Natural killer cell treated with Interleukin-12 subunit alpha and Interleukin-12 subunit beta and Interleukin-15 and Interleukin-18, amount 100 ng/mL, for 72 hours (primary cell): ENCODE measurements at regions not wholly inside any gene's neighbourhood (a gene's known extent, or its start where the extent isn't known, plus 50 kb on each side); places are given as distances from the start of the nearest gene placed in this dataset.

Source experiments
- ATAC-seq, 2 donors: fragments of 150-1000 bp; cut with Tn5 transposase in 1 of 2; sonication (Bioruptor Pico), chemical (Tn5 transposase) in 1 of 2; 2 replicates each; pipeline ENCODE4 v1.10.0; 2021
- DNase-seq: peaks from one replicate; pipeline ENCODE4 v3.0.0; 2022; ENCODE audit warnings: low spot score
- H3K27ac Mint-ChIP-seq, 2 donors: 1 replicate in 1 of 2; 2 replicates in 1 of 2; pipeline ENCODE4 v1.8.0; 2022; ENCODE audit warnings: mixed read lengths in 2 of 2, mild to moderate bottlenecking in 1 of 2, moderate library complexity in 1 of 2
- H3K27me3 Mint-ChIP-seq, 2 donors: 1 replicate in 1 of 2; 2 replicates in 1 of 2; pipeline ENCODE4 v1.8.0; 2022; ENCODE audit warnings: mixed read lengths in 2 of 2
- H3K36me3 Mint-ChIP-seq: one replicate; pipeline ENCODE4 v1.8.0; 2022; ENCODE audit warnings: mixed read lengths
- H3K4me1 Mint-ChIP-seq, 2 donors: 1 replicate in 1 of 2; 2 replicates in 1 of 2; pipeline ENCODE4 v1.8.0; 2022; ENCODE audit warnings: low read depth in 2 of 2, mixed read lengths in 2 of 2, mild to moderate bottlenecking in 1 of 2
- H3K4me3 Mint-ChIP-seq: one replicate; pipeline ENCODE4 v1.8.0; 2022; ENCODE audit warnings: mixed read lengths
- H3K9me3 Mint-ChIP-seq: 2 replicates; pipeline ENCODE4 v1.8.0; 2022; ENCODE audit warnings: mixed read lengths

GRCh38 chr1:244254467-244254866, 197.2 kb downstream of the ADSS2 start:
- Mint-ChIP-seq H3K4me3 (no peak overlapping the region), H3K9me3 (no peaks in the 10 kb centered on the region), H3K4me1 (peaks cover 4 to 5% of the 10 kb centered on the region in 2 donors), H3K36me3 (no peaks in the 10 kb centered on the region), H3K27ac (peak overlapping the region in 1 of 2 donors; percentile 13), H3K27me3 (no peaks in the 10 kb centered on the region)
- DNase-seq (no peak), ATAC-seq (no peak)

DNA sequence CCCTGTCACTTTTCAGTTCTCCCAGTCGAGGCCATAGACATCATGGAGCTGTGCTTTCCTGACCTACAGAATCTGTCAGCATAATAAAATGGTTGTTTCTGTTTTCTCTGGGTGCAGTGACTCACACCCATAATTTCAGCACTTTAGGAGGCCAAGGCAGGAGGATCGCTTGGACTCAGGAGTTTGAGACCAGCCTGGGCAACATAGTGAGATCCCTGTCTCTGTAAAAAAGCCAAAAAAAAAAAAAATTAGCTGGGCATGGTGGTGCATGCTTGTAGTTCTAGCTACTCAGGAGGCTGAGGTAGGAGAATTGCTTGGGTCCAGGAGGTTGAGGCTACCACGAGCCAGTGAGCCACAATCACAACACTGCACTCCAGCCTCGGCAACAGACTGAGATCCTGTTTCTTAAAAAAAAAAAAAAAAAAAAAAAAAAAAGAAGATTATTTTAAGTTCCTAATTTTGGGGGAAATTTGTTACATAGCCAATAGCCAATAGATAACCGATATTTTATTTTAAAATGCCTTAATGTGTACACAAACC, 196.2 kb downstream of the ADSS2 start:
- no peak for ATAC-seq
- no peak overlapping the region for H3K4me3 Mint-ChIP-seq

DNA sequence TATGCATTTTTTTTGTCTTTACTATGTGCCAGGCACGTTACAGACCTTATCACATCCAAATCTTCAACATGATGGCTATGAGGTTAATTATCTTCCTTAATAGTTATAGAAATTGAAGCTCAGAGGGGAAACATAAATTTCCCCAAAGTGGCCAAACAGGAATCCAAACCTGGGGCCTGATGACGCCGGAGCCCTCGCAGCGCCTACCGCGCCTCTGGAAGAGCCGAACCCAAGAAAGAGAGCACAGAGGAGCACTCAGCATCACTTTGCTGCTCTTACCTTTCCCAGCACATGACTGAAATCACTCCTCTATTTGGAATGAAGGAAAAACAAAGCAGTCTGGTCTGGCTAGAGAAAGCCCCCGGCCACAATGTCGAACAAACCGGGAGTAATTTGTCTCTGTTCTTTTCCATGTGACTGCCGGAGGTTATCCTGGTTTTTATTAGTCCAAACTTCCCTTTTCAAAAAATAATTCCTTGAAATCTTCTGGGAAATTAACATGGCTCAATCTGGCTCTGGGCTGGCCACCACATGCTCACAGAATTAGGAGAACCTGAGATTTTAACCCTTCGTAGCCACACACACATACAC, 195.5 kb downstream of the ADSS2 start:
- Mint-ChIP-seq H3K36me3 (no peaks in the 10 kb centered on the region), H3K4me3 (no peak overlapping the region), H3K9me3 (no peaks in the 10 kb centered on the region), H3K27ac (no peak overlapping the region), H3K4me1 (peaks cover 4 to 5% of the 10 kb centered on the region in 2 donors), H3K27me3 (peaks cover 4 to 5% of the 10 kb centered on the region in 2 donors)
- ATAC-seq: no peak
- DNase-seq: no peak

More for the DNA sequence above, 196.2 kb downstream of the ADSS2 start:
- H3K27me3 Mint-ChIP-seq: no peaks in the 10 kb centered on the region
- no peak for DNase-seq
- no peak overlapping the region for H3K27ac Mint-ChIP-seq
- H3K36me3 Mint-ChIP-seq: no peaks in the 10 kb centered on the region
- H3K4me1 Mint-ChIP-seq: peaks cover 4 to 5% of the 10 kb centered on the region in 2 donors
- no peaks in the 10 kb centered on the region for H3K9me3 Mint-ChIP-seq

DNA sequence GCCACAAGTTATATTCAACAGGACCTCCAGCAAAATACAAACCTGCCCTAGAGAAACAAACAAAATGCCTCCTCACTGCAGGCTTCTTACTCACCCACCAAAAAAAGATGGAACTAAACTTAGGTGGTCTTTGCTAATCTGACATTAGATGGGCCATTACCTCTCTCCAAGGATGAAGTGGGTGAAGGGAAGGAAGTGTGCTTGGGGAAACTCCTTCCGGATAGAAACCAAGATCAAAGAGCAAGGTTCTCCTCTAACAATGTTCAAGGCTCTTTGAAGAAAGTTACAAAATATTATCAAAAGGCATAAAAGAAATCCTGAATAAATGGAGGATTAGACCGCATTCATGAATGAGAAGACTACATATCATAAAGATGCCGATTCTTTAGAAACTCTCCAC, 187.5 kb downstream of the ADSS2 start:
- ATAC-seq (no peak), DNase-seq (no peak)
- Mint-ChIP-seq H3K4me3 (no peak overlapping the region), H3K36me3 (no peaks in the 10 kb centered on the region), H3K9me3 (no peaks in the 10 kb centered on the region), H3K27ac (no peak overlapping the region), H3K27me3 (peaks cover 8 to 17% of the 10 kb centered on the region in 2 donors), H3K4me1 (no peaks in the 10 kb centered on the region)

DNA sequence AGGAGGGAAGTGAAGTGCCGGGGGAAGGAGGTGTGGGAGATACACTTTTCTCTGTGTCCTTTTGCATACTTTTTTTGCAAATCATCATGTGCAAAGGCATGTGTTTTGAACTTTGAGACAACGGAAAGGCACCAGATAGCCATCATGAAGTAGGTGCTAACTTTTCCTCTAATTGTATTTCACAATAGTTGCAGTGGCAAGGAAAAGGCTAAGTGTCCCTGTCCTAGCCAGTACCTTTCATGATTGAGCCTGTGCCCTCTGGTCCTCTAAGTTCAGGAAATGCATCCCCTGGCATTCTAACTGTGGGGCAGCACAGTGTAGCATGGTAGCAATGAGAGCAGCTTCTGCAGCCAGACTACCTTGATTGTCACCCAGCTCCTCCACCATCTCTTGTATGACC, 186.2 kb downstream of the ADSS2 start:
- no peaks in the 10 kb centered on the region for H3K4me1 Mint-ChIP-seq
- no peak overlapping the region for H3K4me3 Mint-ChIP-seq
- H3K36me3 Mint-ChIP-seq: no peaks in the 10 kb centered on the region
- H3K9me3 Mint-ChIP-seq: peaks cover 3% of the 10 kb centered on the region
- H3K27me3 Mint-ChIP-seq: peaks cover 8 to 17% of the 10 kb centered on the region in 2 donors
- DNase-seq (no peak), ATAC-seq (no peak)
- no peak overlapping the region for H3K27ac Mint-ChIP-seq

- ATAC-seq (no peak), DNase-seq (no peak)
- Mint-ChIP-seq H3K36me3 (no peaks in the 10 kb centered on the region), H3K27ac (no peak overlapping the region), H3K4me1 (peaks cover 4 to 7% of the 10 kb centered on the region in 2 donors), H3K9me3 (peaks cover 6% of the 10 kb centered on the region), H3K27me3 (peaks cover 0 to 3% of the 10 kb centered on the region in 2 donors), H3K4me3 (no peak overlapping the region)
These were observed 182.5 kb downstream of the ADSS2 start for GRCh38 chr1:244269169-244269568.

DNA sequence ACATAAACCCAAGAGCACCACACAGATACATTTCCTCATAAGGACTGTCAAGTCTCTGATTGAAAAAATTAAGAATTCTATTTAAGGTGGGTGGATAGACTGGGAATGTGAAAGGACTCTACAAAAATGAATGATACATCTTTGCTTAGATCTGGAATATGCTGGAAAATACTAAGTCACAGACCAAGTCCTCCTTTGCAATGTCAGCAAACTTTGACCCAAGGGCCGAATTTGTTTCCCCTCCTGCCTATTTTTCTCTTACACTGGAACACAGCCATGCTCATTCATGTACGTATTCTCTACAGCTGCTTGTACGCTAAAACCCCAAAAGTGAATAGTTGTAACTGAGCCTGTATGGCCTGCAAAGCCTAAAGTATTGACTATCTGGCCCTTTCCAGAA, 180.7 kb downstream of the ADSS2 start:
- peaks cover 6% of the 10 kb centered on the region for H3K9me3 Mint-ChIP-seq
- no peak for DNase-seq
- no peak for ATAC-seq
- H3K4me1 Mint-ChIP-seq: peaks cover 4 to 8% of the 10 kb centered on the region in 2 donors
- H3K4me3 Mint-ChIP-seq: no peak overlapping the region
- H3K36me3 Mint-ChIP-seq: no peaks in the 10 kb centered on the region
- no peak overlapping the region for H3K27ac Mint-ChIP-seq
- H3K27me3 Mint-ChIP-seq: peaks cover 0 to 7% of the 10 kb centered on the region in 2 donors

DNA sequence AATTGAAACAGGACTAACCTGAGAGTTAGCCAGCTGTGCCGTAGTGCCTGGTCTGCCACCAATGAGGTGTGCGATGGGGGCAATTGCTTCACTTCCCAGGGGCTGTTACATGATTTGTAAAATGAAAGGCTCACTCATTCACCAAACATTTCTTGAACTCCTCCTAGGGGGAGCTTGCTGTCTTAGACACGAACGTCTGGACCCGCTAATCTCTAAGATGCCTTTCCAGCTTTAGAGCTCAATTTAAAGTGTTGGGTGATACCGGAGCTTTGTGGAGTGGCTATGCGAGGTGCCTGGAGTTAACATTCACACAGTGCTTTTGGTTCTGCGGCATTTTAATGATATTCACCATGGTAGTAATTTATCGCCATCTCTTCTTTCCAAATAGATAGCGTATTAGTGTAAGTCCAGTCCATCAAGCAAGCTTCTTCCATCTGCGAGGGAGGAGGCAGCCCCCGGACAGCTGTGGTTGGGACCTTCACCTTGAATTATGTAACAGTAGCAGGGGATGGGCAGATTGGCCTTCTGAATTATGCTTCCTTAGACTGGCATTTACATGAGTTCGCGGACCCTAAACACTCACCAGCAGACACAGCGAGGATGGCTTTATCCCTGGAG, 179.9 kb downstream of the ADSS2 start:
- H3K4me1 Mint-ChIP-seq: peaks cover 4 to 13% of the 10 kb centered on the region in 2 donors
- DNase-seq (no peak), ATAC-seq (no peak)
- H3K9me3 Mint-ChIP-seq: peaks cover 6% of the 10 kb centered on the region
- peaks cover 0 to 6% of the 10 kb centered on the region in 2 donors for H3K27me3 Mint-ChIP-seq
- no peak overlapping the region for H3K4me3 Mint-ChIP-seq
- H3K27ac Mint-ChIP-seq: no peak overlapping the region
- no peaks in the 10 kb centered on the region for H3K36me3 Mint-ChIP-seq

- DNase-seq: peak; percentile 82
- H3K27ac Mint-ChIP-seq: peak overlapping the region; percentile 2 to 37
- H3K9me3 Mint-ChIP-seq: peaks cover 6% of the 10 kb centered on the region
- no peaks in the 10 kb centered on the region for H3K36me3 Mint-ChIP-seq
- ATAC-seq: peak; percentile 84 to 85
- peaks cover 0 to 6% of the 10 kb centered on the region in 2 donors for H3K27me3 Mint-ChIP-seq
- H3K4me3 Mint-ChIP-seq: no peak overlapping the region
- peaks cover 4 to 13% of the 10 kb centered on the region in 2 donors for H3K4me1 Mint-ChIP-seq
These were observed 179.0 kb downstream of the ADSS2 start for GRCh38 chr1:244272471-244273261.

GRCh38 chr1:244273262-244273844, 178.4 kb downstream of the ADSS2 start:
- no peak for ATAC-seq
- Mint-ChIP-seq H3K27ac (peak overlapping the region in 1 of 2 donors; percentile 2), H3K4me3 (no peak overlapping the region), H3K4me1 (peaks cover 4 to 13% of the 10 kb centered on the region in 2 donors), H3K36me3 (no peaks in the 10 kb centered on the region), H3K27me3 (peaks cover 0 to 6% of the 10 kb centered on the region in 2 donors), H3K9me3 (peaks cover 6% of the 10 kb centered on the region)
- no peak for DNase-seq

DNA sequence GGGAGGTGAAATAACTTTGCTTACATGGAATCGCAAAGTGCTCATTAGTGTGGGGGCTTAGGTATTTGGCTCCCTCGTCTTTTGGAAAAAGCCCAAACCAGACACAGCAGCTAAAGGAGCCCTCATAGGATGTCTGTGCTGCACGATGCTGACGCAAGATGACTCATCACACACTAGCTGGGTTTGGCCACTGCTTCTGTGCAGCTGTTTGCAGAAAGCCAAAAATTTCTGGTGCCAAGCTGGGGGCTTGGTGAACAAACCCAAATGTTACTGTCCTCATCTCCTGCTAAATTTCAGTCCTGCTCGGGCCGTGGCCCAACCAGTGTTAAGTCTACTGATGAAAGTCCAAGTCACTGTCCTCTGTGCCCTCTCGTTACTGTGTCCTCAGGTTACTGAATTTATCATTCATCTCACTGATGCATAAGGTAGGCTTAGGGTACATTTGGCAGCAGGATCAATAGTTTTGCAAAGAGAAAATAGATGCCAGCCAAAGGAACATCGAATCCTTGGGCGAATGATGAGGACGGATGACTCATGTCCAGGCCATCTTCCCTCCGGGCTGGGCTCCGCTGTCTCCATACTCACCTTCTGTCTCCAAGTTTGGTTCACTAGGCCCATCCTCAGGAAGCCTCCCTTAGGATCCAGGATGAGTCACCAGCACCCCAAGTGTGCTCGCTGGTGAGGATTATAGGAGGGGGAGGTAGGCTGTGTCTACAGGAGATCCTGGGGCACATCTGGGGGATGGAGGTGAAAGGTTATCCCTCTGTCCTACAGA, 177.7 kb downstream of the ADSS2 start:
- Mint-ChIP-seq H3K4me3 (no peak overlapping the region), H3K9me3 (peaks cover 6% of the 10 kb centered on the region), H3K36me3 (no peaks in the 10 kb centered on the region), H3K4me1 (peaks cover 4 to 13% of the 10 kb centered on the region in 2 donors), H3K27me3 (peaks cover 0 to 6% of the 10 kb centered on the region in 2 donors), H3K27ac (no peak overlapping the region)
- DNase-seq: no peak
- peak in 1 of 2 donors; percentile 70 for ATAC-seq

- H3K27me3 Mint-ChIP-seq: peaks cover 0 to 6% of the 10 kb centered on the region in 2 donors
- H3K36me3 Mint-ChIP-seq: no peaks in the 10 kb centered on the region
- ATAC-seq (no peak), DNase-seq (no peak)
- no peak overlapping the region for H3K4me3 Mint-ChIP-seq
- H3K9me3 Mint-ChIP-seq: no peaks in the 10 kb centered on the region
- H3K27ac Mint-ChIP-seq: no peak overlapping the region
- peaks cover 4 to 13% of the 10 kb centered on the region in 2 donors for H3K4me1 Mint-ChIP-seq
These were observed 175.1 kb downstream of the ADSS2 start for GRCh38 chr1:244276646-244277045.

DNA sequence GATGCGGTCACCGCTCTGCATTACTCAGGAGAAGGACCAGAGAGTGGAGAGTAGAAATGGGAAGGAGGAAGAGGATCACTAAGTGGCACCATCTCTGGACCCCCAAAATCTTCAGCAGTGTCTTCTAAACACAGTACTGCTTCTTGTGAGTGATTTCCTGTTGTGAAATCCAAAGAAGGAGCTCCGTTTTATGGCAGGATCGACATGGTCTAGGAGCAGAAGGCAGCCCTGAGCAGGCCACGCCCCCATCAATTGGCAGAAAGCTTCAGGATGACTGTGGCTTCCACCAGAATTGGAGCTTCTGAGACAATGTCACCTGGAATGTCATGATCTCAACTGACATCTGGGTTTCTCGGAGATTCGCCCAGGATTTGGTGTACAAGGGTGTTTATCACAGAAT, 171.5 kb downstream of the ADSS2 start:
- Mint-ChIP-seq H3K27ac (no peak overlapping the region), H3K4me1 (peaks cover 0 to 10% of the 10 kb centered on the region in 2 donors), H3K4me3 (no peak overlapping the region), H3K9me3 (no peaks in the 10 kb centered on the region), H3K27me3 (peaks cover 0 to 4% of the 10 kb centered on the region in 2 donors), H3K36me3 (no peaks in the 10 kb centered on the region)
- no peak for DNase-seq
- no peak for ATAC-seq
